BJ (cell line): ENCODE measurements at regions not wholly inside any gene's neighbourhood (a gene's known extent, or its start where the extent isn't known, plus 50 kb on each side); places are given as distances from the start of the nearest gene placed in this dataset.
A peak's percentile ranks its signal among the peaks of the same experiment; 100 is the strongest.

Experiments used
- CTCF ChIA-PET: fragments of 350-600 bp; formaldehyde crosslinking; extraction: SDS; loops from one replicate; lab custom pipeline; 2021; ENCODE audit warnings: antibody characterized with exemption, inconsistent platforms; lab: Yijun Ruan, JAX
- POLR2A ChIA-PET: fragments of 300-600 bp; sonication (Branson Sonifier 250); formaldehyde crosslinking; extraction: SDS; loops from one replicate; lab custom pipeline; 2021; ENCODE audit warnings: antibody characterized with exemption; lab: Charles Lee
- DNase-seq: peaks from one replicate; pipeline ENCODE4 v3.0.0-alpha.2; 2011; ENCODE audit warnings: low read depth
- H3K27me3 ChIP-seq: 2 replicates; pipeline ENCODE4 v1.6.0; 2011; ENCODE audit warnings: low read length; ENCODE audit not compliant: control insufficient read depth, insufficient read depth
- H3K36me3 ChIP-seq: 2 replicates; pipeline ENCODE4 v1.5.1; 2011; ENCODE audit warnings: low read length; ENCODE audit not compliant: control insufficient read depth, insufficient read depth
- H3K4me3 ChIP-seq: 2 replicates; pipeline ENCODE4 v1.5.1; 2011; ENCODE audit warnings: low read depth, mild to moderate bottlenecking, control low read depth, low read length
- TF ChIP-seq, protein P1 (sequence below): IDR thresholded peaks from 2 replicates; pipeline ENCODE4 v1.5.1; 2011; ENCODE audit warnings: low read depth, mild to moderate bottlenecking, control low read depth, inconsistent platforms, low read length, moderate library complexity; ENCODE audit not compliant: insufficient read depth

DNA sequence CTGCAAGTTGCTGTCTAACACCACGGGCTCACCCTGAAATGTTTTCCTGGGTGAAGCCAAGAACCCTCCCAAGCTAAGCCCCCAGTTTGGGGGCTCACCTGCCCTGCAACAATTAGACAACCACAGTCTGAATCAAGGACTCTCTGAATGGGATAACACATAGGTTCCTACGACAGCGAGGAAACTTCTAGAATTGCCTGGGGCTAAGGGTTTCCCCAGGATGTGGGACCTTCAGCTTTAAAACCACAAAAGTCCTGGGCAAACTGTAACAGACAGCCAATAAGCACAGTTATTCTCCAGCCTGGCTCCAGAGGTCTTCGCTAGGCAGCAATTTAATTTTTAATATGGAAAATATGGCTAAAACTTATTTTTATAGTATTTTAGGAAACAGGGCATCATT lies 162.6 kb downstream of the PRKX start:
- ChIA-PET POLR2A (no interaction called here), CTCF (no interaction called here)
- no peak for DNase-seq
- Histone ChIP-seq H3K36me3 (no peaks in the 10 kb centered on the region), H3K4me3 (no peak overlapping the region), H3K27me3 (no peaks in the 10 kb centered on the region)
- TF ChIP-seq, protein P1, sequence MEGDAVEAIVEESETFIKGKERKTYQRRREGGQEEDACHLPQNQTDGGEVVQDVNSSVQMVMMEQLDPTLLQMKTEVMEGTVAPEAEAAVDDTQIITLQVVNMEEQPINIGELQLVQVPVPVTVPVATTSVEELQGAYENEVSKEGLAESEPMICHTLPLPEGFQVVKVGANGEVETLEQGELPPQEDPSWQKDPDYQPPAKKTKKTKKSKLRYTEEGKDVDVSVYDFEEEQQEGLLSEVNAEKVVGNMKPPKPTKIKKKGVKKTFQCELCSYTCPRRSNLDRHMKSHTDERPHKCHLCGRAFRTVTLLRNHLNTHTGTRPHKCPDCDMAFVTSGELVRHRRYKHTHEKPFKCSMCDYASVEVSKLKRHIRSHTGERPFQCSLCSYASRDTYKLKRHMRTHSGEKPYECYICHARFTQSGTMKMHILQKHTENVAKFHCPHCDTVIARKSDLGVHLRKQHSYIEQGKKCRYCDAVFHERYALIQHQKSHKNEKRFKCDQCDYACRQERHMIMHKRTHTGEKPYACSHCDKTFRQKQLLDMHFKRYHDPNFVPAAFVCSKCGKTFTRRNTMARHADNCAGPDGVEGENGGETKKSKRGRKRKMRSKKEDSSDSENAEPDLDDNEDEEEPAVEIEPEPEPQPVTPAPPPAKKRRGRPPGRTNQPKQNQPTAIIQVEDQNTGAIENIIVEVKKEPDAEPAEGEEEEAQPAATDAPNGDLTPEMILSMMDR: no peak

DNA sequence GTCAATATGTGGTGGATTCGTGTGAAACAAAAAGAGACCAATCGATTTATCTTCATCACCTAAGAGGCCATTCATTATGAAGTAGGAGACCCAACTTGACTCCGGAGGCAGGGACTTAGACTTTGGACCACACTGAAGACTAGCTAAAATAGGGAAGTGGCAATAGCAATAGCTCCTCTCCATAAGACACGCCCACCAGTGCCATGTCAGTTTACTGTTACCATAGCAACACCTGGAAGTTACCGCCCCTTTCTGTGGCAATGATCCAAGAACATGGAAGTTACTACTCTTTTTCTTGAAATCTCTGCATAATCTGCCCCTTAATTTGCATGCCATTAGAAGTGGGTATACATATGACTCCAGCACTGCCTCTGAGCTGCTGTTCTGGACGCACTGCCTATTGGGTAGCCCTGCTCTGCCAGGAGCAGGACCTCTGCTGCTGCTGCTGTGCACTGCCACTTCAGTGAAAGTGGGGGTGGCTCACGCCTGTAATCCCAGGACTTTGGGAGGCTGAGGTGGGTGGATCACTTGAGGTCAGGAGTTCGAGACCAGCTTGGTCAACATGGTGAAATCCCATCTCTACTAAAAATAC lies 163.2 kb downstream of the PRKX start:
- Histone ChIP-seq H3K4me3 (no peak overlapping the region), H3K36me3 (no peaks in the 10 kb centered on the region), H3K27me3 (no peaks in the 10 kb centered on the region)
- DNase-seq: no peak
- TF ChIP-seq, protein P1: no peak
- ChIA-PET CTCF (interaction anchor here (0.9 to 1.8 kb wide), 3 partner anchors 88 to 430 kb away, joined by 3 to 6 read pairs (median 3); no protein-coding TSS in a partner anchor), POLR2A (no interaction called here)

DNA sequence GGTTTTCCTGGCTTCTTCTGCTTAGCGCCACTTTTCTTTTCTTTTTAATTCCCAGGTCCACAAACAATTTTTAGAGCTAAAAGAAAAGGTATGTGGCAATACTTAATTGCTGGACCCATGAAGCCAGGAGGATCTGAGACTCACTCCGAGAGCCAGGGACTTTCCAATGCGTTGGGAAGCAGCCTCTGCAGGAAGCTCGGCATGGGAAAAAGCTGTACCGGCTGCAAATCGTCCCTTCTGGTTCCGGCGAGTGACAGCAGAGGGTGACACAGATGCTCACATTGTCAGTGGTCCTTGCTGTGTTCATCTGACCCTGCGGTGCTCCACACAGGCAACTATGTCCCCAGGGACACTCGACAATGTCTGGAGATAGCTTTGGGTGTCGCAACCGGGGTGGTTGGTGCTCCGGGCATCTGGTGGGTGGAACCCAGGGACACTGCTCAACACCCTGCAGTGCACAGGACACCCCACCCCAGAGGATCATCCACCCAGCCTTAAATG lies 164.0 kb downstream of the PRKX start:
- POLR2A ChIA-PET: interaction anchor here (0.6 kb wide), 1 partner anchor 681 kb away, joined by 3 read pairs; no protein-coding TSS in a partner anchor
- no peaks in the 10 kb centered on the region for H3K36me3 ChIP-seq
- peak overlapping the region; percentile 32 for H3K4me3 ChIP-seq
- CTCF ChIA-PET: interaction anchor here (0.6 to 2.0 kb wide), 15 partner anchors 26 to 434 kb away, joined by 3 to 8 read pairs (median 4); no protein-coding TSS in a partner anchor
- no peaks in the 10 kb centered on the region for H3K27me3 ChIP-seq
- no peak for DNase-seq
- TF ChIP-seq, protein P1: no peak

DNA sequence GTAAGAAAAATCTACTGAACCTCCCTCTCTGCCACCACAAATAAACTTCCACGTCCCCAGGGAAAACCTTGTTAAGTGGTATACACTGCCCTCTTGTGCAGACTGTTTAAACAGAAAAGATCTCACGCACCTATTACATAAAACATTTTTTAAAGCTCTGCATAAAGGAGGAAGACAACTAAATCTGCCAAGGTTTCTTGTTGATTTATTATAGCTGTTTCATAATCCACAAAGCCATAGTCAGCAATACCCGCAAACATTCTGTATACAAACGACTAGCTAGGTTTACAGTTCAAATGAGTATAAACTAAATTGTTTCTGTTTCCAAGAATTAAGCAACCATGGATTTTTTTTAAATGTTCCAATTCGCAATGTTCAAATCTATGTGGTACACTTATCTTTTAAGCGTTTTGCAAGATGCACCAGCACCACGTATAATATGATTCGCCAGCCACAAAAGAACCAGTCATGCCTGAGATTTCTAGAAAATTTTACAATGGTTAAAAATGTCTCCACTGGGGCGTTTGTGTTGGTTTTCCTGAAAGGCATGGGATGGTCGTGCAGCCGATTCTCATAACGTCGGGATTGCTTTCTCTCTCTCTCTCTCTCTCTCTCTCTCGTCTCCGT lies 164.6 kb downstream of the PRKX start:
- Histone ChIP-seq H3K36me3 (no peaks in the 10 kb centered on the region), H3K4me3 (peak overlapping the region; percentile 32), H3K27me3 (no peaks in the 10 kb centered on the region)
- ChIA-PET POLR2A (interaction anchor here (0.6 kb wide), 1 partner anchor 680 kb away, joined by 3 read pairs; no protein-coding TSS in a partner anchor), CTCF (interaction anchor here (0.6 to 2.0 kb wide), 19 partner anchors 22 to 433 kb away, joined by 3 to 8 read pairs (median 3); partner anchors contain the start of gene MXRA5)
- DNase-seq: no peak
- TF ChIP-seq, protein P1: peak; percentile 34; the same call in 1 of the 2 replicates

DNA sequence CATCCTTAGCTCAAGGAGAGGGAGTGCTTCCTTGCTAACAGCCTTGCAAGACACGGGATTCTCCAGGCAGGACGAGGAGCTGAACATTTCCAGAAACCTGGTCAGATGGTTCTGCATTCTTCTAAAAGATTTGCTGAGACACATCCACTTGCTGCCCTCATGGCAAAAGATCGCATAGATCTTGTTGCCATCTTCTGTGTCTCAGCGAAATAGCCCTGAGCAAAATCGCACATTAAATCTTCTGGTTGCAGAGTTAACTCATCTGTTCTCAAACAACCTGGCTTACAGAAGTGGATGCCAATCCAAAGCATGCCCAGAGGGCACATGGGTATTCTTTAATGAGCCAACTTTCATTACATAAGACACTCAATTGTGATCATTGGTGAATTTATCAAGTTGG lies 167.5 kb downstream of the PRKX start:
- TF ChIP-seq, protein P1: no peak
- no peaks in the 10 kb centered on the region for H3K36me3 ChIP-seq

More for the DNA sequence above, 167.5 kb downstream of the PRKX start:
- no peaks in the 10 kb centered on the region for H3K27me3 ChIP-seq
- no peak for DNase-seq
- no peak overlapping the region for H3K4me3 ChIP-seq
- ChIA-PET POLR2A (interaction anchor here (0.7 kb wide), 1 partner anchor 40 kb away, joined by 4 read pairs; no protein-coding TSS in a partner anchor), CTCF (no interaction called here)
